Endothelial cell of umbilical vein (primary cell): ENCODE measurements at regions not wholly inside any gene's neighbourhood (a gene's known extent, or its start where the extent isn't known, plus 50 kb on each side); places are given as distances from the start of the nearest gene placed in this dataset.

Experiments used
- BruUV-seq: library from RNA; stranded (reverse); fragments of 400-500 nt; replicated peaks from 2 replicates; lab custom pipeline; 2021; lab: Mats Ljungman, UMichigan
- CTCF ChIA-PET: fragments of 300-600, 350-600 bp; sonication (Branson Sonifier 250); formaldehyde crosslinking; loops from one replicate; lab custom pipeline; 2021; ENCODE audit warnings: antibody characterized with exemption, inconsistent platforms; lab: Charles Lee
- POLR2A ChIA-PET: fragments of 300-600, 350-600 bp; sonication (Branson Sonifier 250); formaldehyde crosslinking; loops from one replicate; lab custom pipeline; 2021; ENCODE audit warnings: antibody characterized with exemption, inconsistent platforms; lab: Charles Lee
- DNase-seq: peaks from one replicate; pipeline ENCODE4 v3.0.0-alpha.2; 2011; ENCODE audit warnings: low read depth, low spot score
- FAIRE-seq: peaks from 2 replicates; lab custom pipeline; 2011; peaks lifted over from hg19 to GRCh38; lab: Jason Lieb, UNC
- H2AFZ ChIP-seq: 2 replicates; pipeline ENCODE4 v1.6.0; 2012; ENCODE audit warnings: low read depth, low read length, control low read depth, inconsistent platforms
- H3K27ac ChIP-seq: 2 replicates; pipeline ENCODE4 v1.5.1; 2011; ENCODE audit warnings: low read depth, mild to moderate bottlenecking, control low read depth, low read length, moderate library complexity; ENCODE audit not compliant: insufficient read depth
- H3K27me3 ChIP-seq, 2 experiments: 2 replicates each; pipeline versions ENCODE4 v1.6.0 to v1.6.1; 2011; ENCODE audit warnings: low read length in 2 of 2, mixed read lengths in 1 of 2; ENCODE audit not compliant: control insufficient read depth in 2 of 2, insufficient read depth in 2 of 2
- H3K36me3 ChIP-seq, 2 experiments: 2 replicates in 1 of 2; 3 replicates in 1 of 2; pipeline ENCODE4 v1.5.1; 2011; ENCODE audit warnings: low read length in 2 of 2, mild to moderate bottlenecking in 1 of 2, moderate library complexity in 1 of 2; ENCODE audit not compliant: control insufficient read depth in 2 of 2, insufficient read depth in 2 of 2; ENCODE audit errors: extremely low read depth in 1 of 2
- H3K4me1 ChIP-seq: 3 replicates; pipeline ENCODE4 v1.5.1; 2011; ENCODE audit warnings: mild to moderate bottlenecking, low read length; ENCODE audit not compliant: control insufficient read depth, insufficient read depth; ENCODE audit errors: extremely low read depth
- H3K4me2 ChIP-seq: 2 replicates; pipeline ENCODE4 v1.6.1; 2011; ENCODE audit warnings: low read length, control low read depth, mixed read lengths; ENCODE audit not compliant: insufficient read depth
- H3K4me3 ChIP-seq, 3 experiments: fragments of 200-600 bp in 1 of 3; sonication (generic), shearing (Covaris generic) in 1 of 3; replicated peaks in 1 of 3; 2 replicates each; pipeline ENCODE4 v1.5.1; 2011 to 2016; ENCODE audit warnings: control low read depth in 3 of 3, low read length in 3 of 3, mild to moderate bottlenecking in 2 of 3, inconsistent platforms in 1 of 3, low read depth in 1 of 3, moderate library complexity in 1 of 3; ENCODE audit not compliant: insufficient read depth in 1 of 3
- H3K79me2 ChIP-seq: 2 replicates; pipeline ENCODE4 v1.6.0; 2012; ENCODE audit warnings: low read length, inconsistent platforms; ENCODE audit not compliant: control insufficient read depth, insufficient read depth
- H3K9ac ChIP-seq: replicated peaks from 2 replicates; pipeline ENCODE3; 2011; ENCODE audit warnings: low read length, control low read depth; ENCODE audit not compliant: insufficient read depth; ENCODE audit errors: extremely low read depth
- H3K9me1 ChIP-seq: replicated peaks from 3 replicates; pipeline ENCODE4 v1.6.0; 2011; ENCODE audit warnings: mild to moderate bottlenecking, low read length; ENCODE audit not compliant: control insufficient read depth, insufficient read depth; ENCODE audit errors: extremely low read depth
- H3K9me3 ChIP-seq: replicated peaks from 2 replicates; pipeline ENCODE4 v1.5.1; 2012; ENCODE audit warnings: low read length, inconsistent platforms; ENCODE audit not compliant: control insufficient read depth, insufficient read depth
- H4K20me1 ChIP-seq: replicated peaks from 2 replicates; pipeline ENCODE3; 2011; ENCODE audit warnings: mild to moderate bottlenecking, low read length; ENCODE audit not compliant: control insufficient read depth, insufficient read depth; ENCODE audit errors: extremely low read depth
- EZH2 ChIP-seq: IDR thresholded peaks from 2 replicates; pipeline ENCODE4 v1.6.1; 2012; ENCODE audit warnings: borderline replicate concordance, low read depth, mild to moderate bottlenecking, moderate library complexity, low read length, inconsistent platforms; ENCODE audit not compliant: severe bottlenecking
- FOS ChIP-seq: IDR thresholded peaks from 2 replicates; pipeline ENCODE4 v1.6.1; 2011; ENCODE audit warnings: mild to moderate bottlenecking, low read length, moderate library complexity, borderline replicate concordance; ENCODE audit not compliant: insufficient read depth
- GATA2 ChIP-seq: IDR thresholded peaks from 2 replicates; pipeline ENCODE4 v1.7.0; 2011; ENCODE audit warnings: low read depth, mild to moderate bottlenecking, moderate library complexity, mixed read lengths, low read length; ENCODE audit not compliant: insufficient read length, insufficient read depth
- JUN ChIP-seq: IDR thresholded peaks from 2 replicates; pipeline ENCODE4 v1.6.1; 2011; ENCODE audit warnings: borderline replicate concordance, low read depth; ENCODE audit not compliant: insufficient read length, insufficient read depth
- MYC ChIP-seq: IDR thresholded peaks from one replicate; pipeline ENCODE4 v1.6.1; 2011; ENCODE audit warnings: mild to moderate bottlenecking, low read depth, low read length
- POLR2AphosphoS5 ChIP-seq: IDR thresholded peaks from 2 replicates; pipeline ENCODE4 v1.6.1; 2012; ENCODE audit warnings: low read depth, mild to moderate bottlenecking, control low read depth, low read length, moderate library complexity; ENCODE audit not compliant: insufficient read depth
- dilution Hi-C: fragments of 300-500 bp; cut with MboI; formaldehyde crosslinking; loops from one replicate; pipeline ENCODE4 v1.15.0; 2019; ENCODE audit warnings: low sequenced_read_pairs; ENCODE audit not compliant: extremely low pct_ligation_motif_present
- intact Hi-C: fragments of 100-400 bp; cut with micrococcal nuclease; formaldehyde crosslinking; loops from one replicate; pipeline ENCODE4 v1.10.0; 2022
- TF ChIP-seq, protein P1 (sequence below), 2 donors: IDR thresholded peaks; 1 replicate in 1 of 2; 2 replicates in 1 of 2; pipeline ENCODE4 v1.5.1; 2011; ENCODE audit warnings: low read length in 2 of 2, mild to moderate bottlenecking in 2 of 2, moderate library complexity in 2 of 2, control low read depth in 1 of 2, inconsistent platforms in 1 of 2, low read depth in 1 of 2; ENCODE audit not compliant: insufficient read depth in 1 of 2; ENCODE audit errors: extremely low read depth in 1 of 2
- TF ChIP-seq, protein P2 (sequence below): IDR thresholded peaks from 2 replicates; pipeline ENCODE4 v1.6.1; 2011; ENCODE audit not compliant: insufficient read depth, insufficient read length

DNA sequence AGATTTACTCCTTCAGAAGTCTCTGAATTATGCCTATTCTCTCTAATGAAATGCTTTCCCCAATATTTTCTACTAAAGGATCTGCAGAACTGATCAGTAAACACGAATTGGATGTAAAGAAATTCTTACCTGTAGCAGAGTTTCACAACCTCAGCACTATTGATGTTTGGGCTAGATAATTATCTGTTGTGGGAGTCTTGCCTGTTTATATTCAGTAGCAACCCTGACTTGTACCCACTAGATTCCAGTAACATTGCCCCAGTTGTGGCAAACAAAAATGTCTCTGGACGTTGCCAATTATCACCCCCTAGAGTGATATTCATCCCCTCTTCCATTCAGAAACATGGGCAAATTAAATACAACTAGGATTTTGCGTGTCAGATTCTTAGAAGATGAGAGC, 156.8 kb upstream of the TMTC2 start:
- Histone ChIP-seq H3K9ac (no peak overlapping the region), H3K9me1 (no peaks in the 10 kb centered on the region), H3K4me3 (no peak overlapping the region), H3K27me3 (no peaks in the 10 kb centered on the region), H3K4me2 (no peak overlapping the region), H3K27ac (no peak overlapping the region), H3K9me3 (no peaks in the 10 kb centered on the region), H3K79me2 (no peaks in the 10 kb centered on the region), H4K20me1 (no peaks in the 10 kb centered on the region), H2AFZ (no peak overlapping the region), H3K4me1 (no peaks in the 10 kb centered on the region), H3K36me3 (no peaks in the 10 kb centered on the region)
- TF ChIP-seq POLR2AphosphoS5, result no peak
- TF ChIP-seq MYC, result no peak
- no peak for TF ChIP-seq GATA2
- TF ChIP-seq, protein P1, sequence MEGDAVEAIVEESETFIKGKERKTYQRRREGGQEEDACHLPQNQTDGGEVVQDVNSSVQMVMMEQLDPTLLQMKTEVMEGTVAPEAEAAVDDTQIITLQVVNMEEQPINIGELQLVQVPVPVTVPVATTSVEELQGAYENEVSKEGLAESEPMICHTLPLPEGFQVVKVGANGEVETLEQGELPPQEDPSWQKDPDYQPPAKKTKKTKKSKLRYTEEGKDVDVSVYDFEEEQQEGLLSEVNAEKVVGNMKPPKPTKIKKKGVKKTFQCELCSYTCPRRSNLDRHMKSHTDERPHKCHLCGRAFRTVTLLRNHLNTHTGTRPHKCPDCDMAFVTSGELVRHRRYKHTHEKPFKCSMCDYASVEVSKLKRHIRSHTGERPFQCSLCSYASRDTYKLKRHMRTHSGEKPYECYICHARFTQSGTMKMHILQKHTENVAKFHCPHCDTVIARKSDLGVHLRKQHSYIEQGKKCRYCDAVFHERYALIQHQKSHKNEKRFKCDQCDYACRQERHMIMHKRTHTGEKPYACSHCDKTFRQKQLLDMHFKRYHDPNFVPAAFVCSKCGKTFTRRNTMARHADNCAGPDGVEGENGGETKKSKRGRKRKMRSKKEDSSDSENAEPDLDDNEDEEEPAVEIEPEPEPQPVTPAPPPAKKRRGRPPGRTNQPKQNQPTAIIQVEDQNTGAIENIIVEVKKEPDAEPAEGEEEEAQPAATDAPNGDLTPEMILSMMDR (IDR thresholded peaks at IDR 0.05; ENCODE audit: extremely low read depth in 1 of 2, insufficient read depth in 1 of 2, low read depth in 1 of 2, low read length in 2 of 2), result no peak
- no peak for DNase-seq
- ChIA-PET POLR2A (no interaction called here), CTCF (interaction anchor here (1.2 kb wide), 1 partner anchor 97 kb away, joined by 3 read pairs; no protein-coding TSS in a partner anchor)
- no peak for FAIRE-seq
- no TSS peak for BruUV-seq
- dilution Hi-C loops (no loop called here), intact Hi-C loops (no loop called here)

DNA sequence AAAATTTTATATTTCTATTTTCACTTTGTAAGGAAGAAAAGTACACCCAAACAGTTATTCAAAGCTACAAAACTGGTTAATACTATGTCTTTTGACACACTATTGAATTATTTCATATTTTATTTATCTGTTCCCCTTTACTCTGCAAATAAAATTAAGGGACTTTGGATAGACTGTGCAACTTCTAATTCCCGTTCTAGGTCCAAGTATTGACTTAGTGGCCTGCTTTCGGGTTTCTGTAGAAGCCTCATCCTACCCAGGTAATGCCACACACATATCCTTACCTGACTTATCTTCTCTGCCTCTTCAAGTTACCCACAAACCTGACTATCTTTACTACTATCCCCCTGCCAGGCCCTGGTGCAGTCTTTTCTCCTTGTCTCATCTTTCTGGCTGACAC, 156.3 kb upstream of the TMTC2 start:
- Histone ChIP-seq H3K4me1 (no peaks in the 10 kb centered on the region), H3K27ac (no peak overlapping the region), H3K4me3 (no peak overlapping the region), H3K4me2 (no peak overlapping the region), H3K36me3 (no peaks in the 10 kb centered on the region), H3K9me1 (no peaks in the 10 kb centered on the region), H3K9me3 (no peaks in the 10 kb centered on the region), H3K79me2 (no peaks in the 10 kb centered on the region), H3K27me3 (no peaks in the 10 kb centered on the region), H3K9ac (no peak overlapping the region), H2AFZ (no peak overlapping the region), H4K20me1 (no peaks in the 10 kb centered on the region)
- CTCF ChIA-PET, result no interaction called here
- dilution Hi-C loops (no loop called here), intact Hi-C loops (no loop called here)
- FAIRE-seq, result no peak
- no TSS peak for BruUV-seq
- DNase-seq, result no peak
- POLR2A ChIA-PET, result no interaction called here
- TF ChIP-seq MYC (no peak), FOS (no peak), GATA2 (no peak), EZH2 (no peak), JUN (no peak), POLR2AphosphoS5 (no peak)
- TF ChIP-seq, protein P2, sequence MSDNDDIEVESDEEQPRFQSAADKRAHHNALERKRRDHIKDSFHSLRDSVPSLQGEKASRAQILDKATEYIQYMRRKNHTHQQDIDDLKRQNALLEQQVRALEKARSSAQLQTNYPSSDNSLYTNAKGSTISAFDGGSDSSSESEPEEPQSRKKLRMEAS, result no peak
